ENCODE measurements at regions not wholly inside any gene's neighbourhood (a gene's known extent, or its start where the extent isn't known, plus 50 kb on each side); places are given as distances from the start of the nearest gene placed in this dataset.
"Not testable (repeated sequence)": the region's sequence is repeated elsewhere in the genome, so short reads cannot be mapped to it uniquely, and the experiment has no call there.

- H3K27ac ChIP-seq (ENCODE audit: low read depth, low read length) = no peak overlapping the region
- no peaks in the 10 kb centered on the region for H3K27me3 ChIP-seq (ENCODE audit: control insufficient read depth, insufficient read depth, low read length)
- peaks cover 12% of the 10 kb centered on the region for H3K9me3 ChIP-seq (ENCODE audit: control insufficient read depth, insufficient read depth, low read depth, low read length)
- no peak overlapping the region for H3K9ac ChIP-seq (ENCODE audit: low read length)
- no peaks in the 10 kb centered on the region for H3K36me3 ChIP-seq (ENCODE audit: control insufficient read depth, insufficient read depth, low read length)
- no peaks in the 10 kb centered on the region; the same call in 1 of the 2 replicates for H3K4me1 ChIP-seq (ENCODE audit: control insufficient read depth, insufficient read depth, low read length)
- no peak overlapping the region for H3K4me3 ChIP-seq (ENCODE audit: low read depth, low read length)
Measured at GRCh38 chr9:108039012-108039411, 549.4 kb upstream of the KLF4 start.

GRCh38 chr9:108035487-108035886 is 545.9 kb upstream of the KLF4 start:
- Histone ChIP-seq H3K4me1 (ENCODE audit: control insufficient read depth, insufficient read depth, low read length) (no peaks in the 10 kb centered on the region), H3K4me3 (ENCODE audit: low read depth, low read length) (no peak overlapping the region), H3K27me3 (ENCODE audit: control insufficient read depth, insufficient read depth, low read length) (no peaks in the 10 kb centered on the region), H3K9me3 (ENCODE audit: control insufficient read depth, insufficient read depth, low read depth, low read length) (peaks cover 19% of the 10 kb centered on the region), H3K9ac (ENCODE audit: low read length) (no peak overlapping the region), H3K36me3 (ENCODE audit: control insufficient read depth, insufficient read depth, low read length) (no peaks in the 10 kb centered on the region), H3K27ac (ENCODE audit: low read depth, low read length) (no peak overlapping the region)

GRCh38 chr9:108033976-108034964 is 544.7 kb upstream of the KLF4 start:
- Histone ChIP-seq H3K9me3 (ENCODE audit: control insufficient read depth, insufficient read depth, low read depth, low read length) (peaks cover 19% of the 10 kb centered on the region), H3K27me3 (ENCODE audit: control insufficient read depth, insufficient read depth, low read length) (no peaks in the 10 kb centered on the region), H3K9ac (ENCODE audit: low read length) (no peak overlapping the region), H3K4me1 (ENCODE audit: control insufficient read depth, insufficient read depth, low read length) (no peaks in the 10 kb centered on the region), H3K36me3 (ENCODE audit: control insufficient read depth, insufficient read depth, low read length) (no peaks in the 10 kb centered on the region), H3K4me3 (ENCODE audit: low read depth, low read length) (no peak overlapping the region), H3K27ac (ENCODE audit: low read depth, low read length) (no peak overlapping the region)

DNA sequence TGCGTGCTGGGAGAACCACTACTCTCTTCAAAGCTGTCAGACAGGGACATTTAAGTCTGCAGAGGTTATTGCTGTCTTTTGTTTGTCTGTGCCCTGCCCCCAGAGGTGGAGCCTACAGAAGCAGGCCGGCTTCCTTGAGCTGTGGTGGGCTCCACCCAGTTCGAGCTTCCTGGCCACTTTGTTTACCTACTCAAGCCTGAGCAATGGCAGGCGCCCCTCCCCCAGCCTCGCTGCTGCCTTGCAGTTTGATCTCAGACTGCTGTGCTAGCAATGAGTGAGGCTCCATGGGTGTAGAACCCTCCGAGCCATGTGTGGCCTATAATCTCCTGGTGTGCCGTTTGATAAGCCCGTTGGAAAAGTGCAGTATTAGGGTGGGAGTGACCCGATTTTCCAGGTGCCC is 542.5 kb upstream of the KLF4 start:
- not testable (repeated sequence) for H3K27me3 ChIP-seq (ENCODE audit: control insufficient read depth, insufficient read depth, low read length); H3K36me3 ChIP-seq (ENCODE audit: control insufficient read depth, insufficient read depth, low read length); H3K4me3 ChIP-seq (ENCODE audit: low read depth, low read length); H3K4me1 ChIP-seq (ENCODE audit: control insufficient read depth, insufficient read depth, low read length); H3K9ac ChIP-seq (ENCODE audit: low read length); H3K27ac ChIP-seq (ENCODE audit: low read depth, low read length)
- peaks cover 19% of the 10 kb centered on the region for H3K9me3 ChIP-seq (ENCODE audit: control insufficient read depth, insufficient read depth, low read depth, low read length)

- not testable (repeated sequence) for H3K9ac ChIP-seq (ENCODE audit: low read length); H3K36me3 ChIP-seq (ENCODE audit: control insufficient read depth, insufficient read depth, low read length); H3K4me3 ChIP-seq (ENCODE audit: low read depth, low read length); H3K27ac ChIP-seq (ENCODE audit: low read depth, low read length); H3K4me1 ChIP-seq (ENCODE audit: control insufficient read depth, insufficient read depth, low read length); H3K27me3 ChIP-seq (ENCODE audit: control insufficient read depth, insufficient read depth, low read length)
- peaks cover 19% of the 10 kb centered on the region for H3K9me3 ChIP-seq (ENCODE audit: control insufficient read depth, insufficient read depth, low read depth, low read length)
Measured at GRCh38 chr9:108031221-108031620, 541.7 kb upstream of the KLF4 start.

DNA sequence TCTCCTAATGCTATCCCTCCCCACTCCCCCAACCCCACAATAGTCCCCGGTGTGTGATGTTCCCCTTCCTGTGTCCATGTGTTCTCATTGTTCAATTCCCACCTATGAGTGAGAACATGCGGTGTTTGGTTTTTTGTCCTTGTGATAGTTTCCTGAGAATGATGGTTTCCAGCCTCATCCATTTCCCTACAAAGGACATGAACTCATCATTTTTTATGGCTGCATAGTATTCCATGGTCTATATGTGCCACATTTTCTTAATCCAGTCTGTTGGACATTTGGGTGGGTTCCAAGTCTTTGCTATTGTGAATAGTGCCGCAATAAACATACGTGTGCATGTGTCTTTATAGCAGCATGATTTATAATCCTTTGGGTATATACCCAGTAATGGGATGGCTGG is 537.1 kb upstream of the KLF4 start:
- not testable (repeated sequence) for H3K4me1 ChIP-seq (ENCODE audit: control insufficient read depth, insufficient read depth, low read length); H3K27ac ChIP-seq (ENCODE audit: low read depth, low read length); H3K4me3 ChIP-seq (ENCODE audit: low read depth, low read length); H3K36me3 ChIP-seq (ENCODE audit: control insufficient read depth, insufficient read depth, low read length); H3K27me3 ChIP-seq (ENCODE audit: control insufficient read depth, insufficient read depth, low read length); H3K9ac ChIP-seq (ENCODE audit: low read length); H3K9me3 ChIP-seq (ENCODE audit: control insufficient read depth, insufficient read depth, low read depth, low read length)

GRCh38 chr9:108024604-108025003 is 535.0 kb upstream of the KLF4 start:
- Histone ChIP-seq H3K36me3 (ENCODE audit: control insufficient read depth, insufficient read depth, low read length) (no peaks in the 10 kb centered on the region), H3K27me3 (ENCODE audit: control insufficient read depth, insufficient read depth, low read length) (no peaks in the 10 kb centered on the region), H3K27ac (ENCODE audit: low read depth, low read length) (no peak overlapping the region), H3K4me3 (ENCODE audit: low read depth, low read length) (no peak overlapping the region), H3K9ac (ENCODE audit: low read length) (no peak overlapping the region), H3K9me3 (ENCODE audit: control insufficient read depth, insufficient read depth, low read depth, low read length) (peaks cover 3% of the 10 kb centered on the region), H3K4me1 (ENCODE audit: control insufficient read depth, insufficient read depth, low read length) (peaks cover 7% of the 10 kb centered on the region; the same call in 1 of the 2 replicates)

- no peak overlapping the region for H3K27ac ChIP-seq (ENCODE audit: low read depth, low read length)
Measured at GRCh38 chr9:108022246-108022935, 532.8 kb upstream of the KLF4 start.

DNA sequence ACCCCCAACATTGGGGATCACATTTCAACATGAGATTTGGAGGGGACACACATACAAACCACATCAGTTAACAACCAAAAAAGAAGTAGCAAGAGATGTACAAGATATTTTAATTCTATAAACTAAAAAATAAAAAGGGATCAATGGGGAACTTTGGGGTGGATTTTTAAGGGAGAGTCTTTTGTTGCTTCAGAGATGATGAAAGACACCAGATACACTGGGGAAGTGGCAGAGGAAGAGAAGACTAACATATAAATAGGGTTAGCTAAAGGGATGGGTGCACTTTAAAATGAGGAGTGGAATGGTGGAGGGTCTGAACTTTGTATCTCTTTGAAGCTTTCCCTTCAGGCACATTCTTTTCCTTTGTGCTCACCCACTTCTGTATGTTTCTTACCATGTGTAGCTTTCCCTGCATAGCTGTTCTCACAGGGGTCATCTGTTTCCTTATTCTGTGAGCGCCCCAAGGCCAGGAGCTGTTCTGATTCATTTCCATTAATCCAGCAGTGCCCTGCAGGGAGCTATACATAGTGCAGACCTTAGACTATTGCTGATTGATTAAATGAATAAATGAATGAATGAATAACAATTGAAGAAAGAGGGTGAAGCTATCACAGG is 531.6 kb upstream of the KLF4 start:
- H3K36me3 ChIP-seq (ENCODE audit: control insufficient read depth, insufficient read depth, low read length) = no peaks in the 10 kb centered on the region

More at GRCh38 chr9:108022246-108022935, 532.8 kb upstream of the KLF4 start:
- Histone ChIP-seq H3K27me3 (ENCODE audit: control insufficient read depth, insufficient read depth, low read length) (no peaks in the 10 kb centered on the region), H3K9me3 (ENCODE audit: control insufficient read depth, insufficient read depth, low read depth, low read length) (peaks cover 3% of the 10 kb centered on the region), H3K36me3 (ENCODE audit: control insufficient read depth, insufficient read depth, low read length) (no peaks in the 10 kb centered on the region), H3K9ac (ENCODE audit: low read length) (no peak overlapping the region), H3K4me3 (ENCODE audit: low read depth, low read length) (no peak overlapping the region), H3K4me1 (ENCODE audit: control insufficient read depth, insufficient read depth, low read length) (peaks cover 13% of the 10 kb centered on the region)

GRCh38 chr9:108019821-108020220 is 530.3 kb upstream of the KLF4 start:
- peaks cover 3% of the 10 kb centered on the region for H3K9me3 ChIP-seq (ENCODE audit: control insufficient read depth, insufficient read depth, low read depth, low read length)
- H3K36me3 ChIP-seq (ENCODE audit: control insufficient read depth, insufficient read depth, low read length) = no peaks in the 10 kb centered on the region
- no peak overlapping the region for H3K4me3 ChIP-seq (ENCODE audit: low read depth, low read length)
- H3K27ac ChIP-seq (ENCODE audit: low read depth, low read length) = no peak overlapping the region
- H3K4me1 ChIP-seq (ENCODE audit: control insufficient read depth, insufficient read depth, low read length) = peaks cover 16% of the 10 kb centered on the region
- H3K9ac ChIP-seq (ENCODE audit: low read length) = no peak overlapping the region
- no peaks in the 10 kb centered on the region for H3K27me3 ChIP-seq (ENCODE audit: control insufficient read depth, insufficient read depth, low read length)

More for the DNA sequence above, 531.6 kb upstream of the KLF4 start:
- H3K9me3 ChIP-seq (ENCODE audit: control insufficient read depth, insufficient read depth, low read depth, low read length) = peaks cover 3% of the 10 kb centered on the region
- H3K27ac ChIP-seq (ENCODE audit: low read depth, low read length) = no peak overlapping the region
- no peak overlapping the region for H3K9ac ChIP-seq (ENCODE audit: low read length)
- H3K27me3 ChIP-seq (ENCODE audit: control insufficient read depth, insufficient read depth, low read length) = no peaks in the 10 kb centered on the region
- H3K4me3 ChIP-seq (ENCODE audit: low read depth, low read length) = no peak overlapping the region
- peaks cover 16% of the 10 kb centered on the region for H3K4me1 ChIP-seq (ENCODE audit: control insufficient read depth, insufficient read depth, low read length)

GRCh38 chr9:108017671-108018070 is 528.1 kb upstream of the KLF4 start:
- Histone ChIP-seq H3K27me3 (ENCODE audit: control insufficient read depth, insufficient read depth, low read length) (no peaks in the 10 kb centered on the region), H3K4me3 (ENCODE audit: low read depth, low read length) (no peak overlapping the region), H3K36me3 (ENCODE audit: control insufficient read depth, insufficient read depth, low read length) (no peaks in the 10 kb centered on the region), H3K4me1 (ENCODE audit: control insufficient read depth, insufficient read depth, low read length) (peaks cover 16% of the 10 kb centered on the region), H3K27ac (ENCODE audit: low read depth, low read length) (no peak overlapping the region), H3K9ac (ENCODE audit: low read length) (no peak overlapping the region), H3K9me3 (ENCODE audit: control insufficient read depth, insufficient read depth, low read depth, low read length) (no peaks in the 10 kb centered on the region; the same call in none of the 2 replicates)

All from HUES6 (cell line).